HepG2 (cell line): ENCODE measurements at regions not wholly inside any gene's neighbourhood (a gene's known extent, or its start where the extent isn't known, plus 50 kb on each side); places are given as distances from the start of the nearest gene placed in this dataset.
A peak's percentile ranks its signal among the peaks of the same experiment; 100 is the strongest.

Experiments
- CBX5 ChIP-seq: sonication (generic); formaldehyde crosslinking; IDR thresholded peaks from 2 replicates; pipeline ENCODE4 v1.4.0; 2020; ENCODE audit warnings: missing genetic modification reagents, borderline replicate concordance
- CHD2 ChIP-seq: IDR thresholded peaks from 2 replicates; pipeline ENCODE4 v1.6.1; 2011; ENCODE audit warnings: low read depth, low read length, improper control_type of control experiment
- HDAC1 ChIP-seq: sonication (generic); formaldehyde crosslinking; IDR thresholded peaks from 2 replicates; pipeline ENCODE4 v1.5.1; 2020; ENCODE audit warnings: mild to moderate bottlenecking, missing genetic modification reagents
- MTA1 ChIP-seq: sonication (generic); formaldehyde crosslinking; IDR thresholded peaks from 2 replicates; pipeline ENCODE4 v1.4.0; 2020; ENCODE audit warnings: missing genetic modification reagents, mild to moderate bottlenecking, borderline replicate concordance
- SALL2 ChIP-seq: sonication (generic); formaldehyde crosslinking; IDR thresholded peaks from 2 replicates; pipeline ENCODE4 v1.8.1; 2023; ENCODE audit warnings: mild to moderate bottlenecking, missing genetic modification reagents, inconsistent platforms
- SOX5 ChIP-seq: IDR thresholded peaks from 2 replicates; pipeline ENCODE4 v1.6.1; 2016; ENCODE audit warnings: borderline replicate concordance
- SRSF9 ChIP-seq: fragments of 200-400 bp; formaldehyde crosslinking; IDR thresholded peaks from 2 replicates; pipeline ENCODE4 v1.6.1; 2018; ENCODE audit warnings: borderline replicate concordance, mild to moderate bottlenecking, low read depth, low read length; ENCODE audit not compliant: insufficient read depth, poor library complexity, severe bottlenecking
- ZBTB38 ChIP-seq: sonication (generic); formaldehyde crosslinking; IDR thresholded peaks from 2 replicates; pipeline ENCODE4 v1.5.1; 2020; ENCODE audit warnings: mild to moderate bottlenecking, missing genetic modification reagents
- ZFX ChIP-seq: sonication (generic); formaldehyde crosslinking; IDR thresholded peaks from 2 replicates; pipeline ENCODE4 v1.4.0; 2020; ENCODE audit warnings: mild to moderate bottlenecking, low read depth, missing genetic modification reagents, moderate library complexity
- ZNF251 ChIP-seq: sonication (generic); formaldehyde crosslinking; IDR thresholded peaks from 2 replicates; pipeline ENCODE4 v1.9.0; 2021; ENCODE audit warnings: mild to moderate bottlenecking, missing genetic modification reagents
- ZNF350 ChIP-seq: sonication (generic); formaldehyde crosslinking; IDR thresholded peaks from 2 replicates; pipeline ENCODE4 v1.4.0; 2020; ENCODE audit warnings: mild to moderate bottlenecking, low read depth, missing genetic modification reagents, borderline replicate concordance
- ZNF383 ChIP-seq: sonication (generic); formaldehyde crosslinking; IDR thresholded peaks from 2 replicates; pipeline ENCODE4 v1.4.0; 2020; ENCODE audit warnings: missing genetic modification reagents, mild to moderate bottlenecking, borderline replicate concordance
- ZNF446 ChIP-seq: sonication (generic); formaldehyde crosslinking; IDR thresholded peaks from 2 replicates; pipeline ENCODE4 v1.5.0; 2020; ENCODE audit warnings: mild to moderate bottlenecking, missing genetic modification reagents
- TF ChIP-seq, protein P1 (sequence below): IDR thresholded peaks from 2 replicates; pipeline ENCODE4 v1.6.1; 2016
- TF ChIP-seq, protein P2 (sequence below), 2 experiments: sonication (generic) in 1 of 2; formaldehyde crosslinking in 1 of 2; IDR thresholded peaks; 2 replicates each; pipeline versions ENCODE4 v1.5.1 to v1.6.1; 2011 to 2020; ENCODE audit warnings: borderline replicate concordance in 1 of 2, low read depth in 1 of 2, low read length in 1 of 2, mild to moderate bottlenecking in 1 of 2, missing genetic modification reagents in 1 of 2, moderate library complexity in 1 of 2
- TF ChIP-seq, protein P3 (sequence below): sonication (generic); formaldehyde crosslinking; IDR thresholded peaks from 2 replicates; pipeline ENCODE4 v1.4.0; 2020; ENCODE audit warnings: missing genetic modification reagents
- TF ChIP-seq, protein P4 (sequence below): sonication (generic); formaldehyde crosslinking; IDR thresholded peaks from 2 replicates; pipeline ENCODE4 v1.5.0; 2020; ENCODE audit warnings: missing genetic modification reagents, mild to moderate bottlenecking, borderline replicate concordance

DNA sequence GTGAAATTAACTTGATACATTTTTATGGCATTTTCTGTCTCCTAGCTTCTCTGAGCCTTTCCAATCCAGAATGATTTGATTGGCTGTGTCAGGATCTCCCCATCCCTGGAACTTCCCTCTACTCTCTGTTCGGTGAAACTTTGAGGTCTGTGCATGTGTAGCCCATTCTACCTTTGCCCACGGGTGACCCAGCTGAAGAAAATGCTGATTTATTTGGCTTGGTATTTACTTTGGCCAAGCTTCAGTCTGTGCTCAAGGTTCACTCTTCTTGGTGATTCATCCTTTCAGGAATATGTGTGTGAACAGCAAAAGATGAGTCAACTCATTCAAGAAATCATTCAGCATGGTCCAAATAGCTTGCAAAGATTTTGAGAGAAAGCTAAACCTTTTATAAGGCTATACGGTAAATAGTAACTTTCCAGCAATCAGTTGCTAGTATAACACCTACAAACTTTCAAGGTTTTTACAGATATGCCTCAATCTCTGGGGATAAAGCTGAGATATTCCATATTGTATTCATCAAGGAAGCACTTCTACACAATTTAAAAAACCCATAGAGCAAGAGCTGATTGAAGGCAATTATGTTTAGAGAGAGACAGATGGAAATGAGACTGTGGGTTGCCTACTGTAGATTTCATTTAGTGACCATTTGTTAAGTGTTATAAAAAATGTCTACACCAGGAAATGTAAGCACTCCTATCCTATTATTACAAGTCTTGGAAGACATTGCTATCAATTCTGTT lies 233.9 kb upstream of the CXXC4 start (continued):
- TF ChIP-seq, protein P1, sequence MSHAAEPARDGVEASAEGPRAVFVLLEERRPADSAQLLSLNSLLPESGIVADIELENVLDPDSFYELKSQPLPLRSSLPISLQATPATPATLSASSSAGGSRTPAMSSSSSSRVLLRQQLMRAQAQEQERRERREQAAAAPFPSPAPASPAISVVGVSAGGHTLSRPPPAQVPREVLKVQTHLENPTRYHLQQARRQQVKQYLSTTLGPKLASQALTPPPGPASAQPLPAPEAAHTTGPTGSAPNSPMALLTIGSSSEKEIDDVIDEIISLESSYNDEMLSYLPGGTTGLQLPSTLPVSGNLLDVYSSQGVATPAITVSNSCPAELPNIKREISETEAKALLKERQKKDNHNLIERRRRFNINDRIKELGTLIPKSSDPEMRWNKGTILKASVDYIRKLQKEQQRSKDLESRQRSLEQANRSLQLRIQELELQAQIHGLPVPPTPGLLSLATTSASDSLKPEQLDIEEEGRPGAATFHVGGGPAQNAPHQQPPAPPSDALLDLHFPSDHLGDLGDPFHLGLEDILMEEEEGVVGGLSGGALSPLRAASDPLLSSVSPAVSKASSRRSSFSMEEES (CRISPR knock-in tag) = 0 out of 2 replicates have a peak, but pooled peaks have one; percentile 30
- no peak for TF ChIP-seq ZBTB38
- 0 out of 2 replicates have a peak, but pooled peaks have one; percentile 45 for TF ChIP-seq CBX5
- no peak for TF ChIP-seq SALL2 (CRISPR knock-in tag)
- TF ChIP-seq ZFX (CRISPR knock-in tag) = no peak
- no peak for TF ChIP-seq SRSF9
- no peak for TF ChIP-seq ZNF446 (CRISPR knock-in tag)
- no peak for TF ChIP-seq MTA1 (CRISPR knock-in tag)
- TF ChIP-seq HDAC1 (CRISPR knock-in tag) = peak; percentile 47
- TF ChIP-seq, protein P2, sequence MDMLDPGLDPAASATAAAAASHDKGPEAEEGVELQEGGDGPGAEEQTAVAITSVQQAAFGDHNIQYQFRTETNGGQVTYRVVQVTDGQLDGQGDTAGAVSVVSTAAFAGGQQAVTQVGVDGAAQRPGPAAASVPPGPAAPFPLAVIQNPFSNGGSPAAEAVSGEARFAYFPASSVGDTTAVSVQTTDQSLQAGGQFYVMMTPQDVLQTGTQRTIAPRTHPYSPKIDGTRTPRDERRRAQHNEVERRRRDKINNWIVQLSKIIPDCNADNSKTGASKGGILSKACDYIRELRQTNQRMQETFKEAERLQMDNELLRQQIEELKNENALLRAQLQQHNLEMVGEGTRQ (IDR thresholded peaks at IDR 0.05; ENCODE audit: low read depth, low read length) = no peak
- TF ChIP-seq, protein P2 (CRISPR knock-in tag; IDR thresholded peaks at IDR 0.05; ENCODE audit: borderline replicate concordance) = no peak
- TF ChIP-seq, protein P3, sequence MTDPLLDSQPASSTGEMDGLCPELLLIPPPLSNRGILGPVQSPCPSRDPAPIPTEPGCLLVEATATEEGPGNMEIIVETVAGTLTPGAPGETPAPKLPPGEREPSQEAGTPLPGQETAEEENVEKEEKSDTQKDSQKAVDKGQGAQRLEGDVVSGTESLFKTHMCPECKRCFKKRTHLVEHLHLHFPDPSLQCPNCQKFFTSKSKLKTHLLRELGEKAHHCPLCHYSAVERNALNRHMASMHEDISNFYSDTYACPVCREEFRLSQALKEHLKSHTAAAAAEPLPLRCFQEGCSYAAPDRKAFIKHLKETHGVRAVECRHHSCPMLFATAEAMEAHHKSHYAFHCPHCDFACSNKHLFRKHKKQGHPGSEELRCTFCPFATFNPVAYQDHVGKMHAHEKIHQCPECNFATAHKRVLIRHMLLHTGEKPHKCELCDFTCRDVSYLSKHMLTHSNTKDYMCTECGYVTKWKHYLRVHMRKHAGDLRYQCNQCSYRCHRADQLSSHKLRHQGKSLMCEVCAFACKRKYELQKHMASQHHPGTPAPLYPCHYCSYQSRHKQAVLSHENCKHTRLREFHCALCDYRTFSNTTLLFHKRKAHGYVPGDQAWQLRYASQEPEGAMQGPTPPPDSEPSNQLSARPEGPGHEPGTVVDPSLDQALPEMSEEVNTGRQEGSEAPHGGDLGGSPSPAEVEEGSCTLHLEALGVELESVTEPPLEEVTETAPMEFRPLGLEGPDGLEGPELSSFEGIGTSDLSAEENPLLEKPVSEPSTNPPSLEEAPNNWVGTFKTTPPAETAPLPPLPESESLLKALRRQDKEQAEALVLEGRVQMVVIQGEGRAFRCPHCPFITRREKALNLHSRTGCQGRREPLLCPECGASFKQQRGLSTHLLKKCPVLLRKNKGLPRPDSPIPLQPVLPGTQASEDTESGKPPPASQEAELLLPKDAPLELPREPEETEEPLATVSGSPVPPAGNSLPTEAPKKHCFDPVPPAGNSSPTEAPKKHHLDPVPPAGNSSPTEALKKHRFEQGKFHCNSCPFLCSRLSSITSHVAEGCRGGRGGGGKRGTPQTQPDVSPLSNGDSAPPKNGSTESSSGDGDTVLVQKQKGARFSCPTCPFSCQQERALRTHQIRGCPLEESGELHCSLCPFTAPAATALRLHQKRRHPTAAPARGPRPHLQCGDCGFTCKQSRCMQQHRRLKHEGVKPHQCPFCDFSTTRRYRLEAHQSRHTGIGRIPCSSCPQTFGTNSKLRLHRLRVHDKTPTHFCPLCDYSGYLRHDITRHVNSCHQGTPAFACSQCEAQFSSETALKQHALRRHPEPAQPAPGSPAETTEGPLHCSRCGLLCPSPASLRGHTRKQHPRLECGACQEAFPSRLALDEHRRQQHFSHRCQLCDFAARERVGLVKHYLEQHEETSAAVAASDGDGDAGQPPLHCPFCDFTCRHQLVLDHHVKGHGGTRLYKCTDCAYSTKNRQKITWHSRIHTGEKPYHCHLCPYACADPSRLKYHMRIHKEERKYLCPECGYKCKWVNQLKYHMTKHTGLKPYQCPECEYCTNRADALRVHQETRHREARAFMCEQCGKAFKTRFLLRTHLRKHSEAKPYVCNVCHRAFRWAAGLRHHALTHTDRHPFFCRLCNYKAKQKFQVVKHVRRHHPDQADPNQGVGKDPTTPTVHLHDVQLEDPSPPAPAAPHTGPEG (CRISPR knock-in tag) = no peak
- TF ChIP-seq, protein P4, sequence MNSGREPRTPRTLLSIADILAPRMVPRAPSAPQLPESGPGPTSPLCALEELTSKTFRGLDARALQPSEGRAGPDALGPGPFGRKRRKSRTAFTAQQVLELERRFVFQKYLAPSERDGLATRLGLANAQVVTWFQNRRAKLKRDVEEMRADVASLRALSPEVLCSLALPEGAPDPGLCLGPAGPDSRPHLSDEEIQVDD (CRISPR knock-in tag) = no peak
- TF ChIP-seq SOX5 (CRISPR knock-in tag) = peak; percentile 61; the same call in 1 of the 2 replicates
- no peak for TF ChIP-seq ZNF251 (CRISPR knock-in tag)
- TF ChIP-seq ZNF383 = no peak
- no peak for TF ChIP-seq ZNF350 (CRISPR knock-in tag)
- TF ChIP-seq CHD2 = no peak
